Activated CD8-positive, alpha-beta T cell treated with anti-CD3 and anti-CD28 coated beads, Interleukin-2, amount 10 ng/mL, durations not matched to agents 7 days and 5 days (primary cell): ENCODE measurements at regions not wholly inside any gene's neighbourhood (a gene's known extent, or its start where the extent isn't known, plus 50 kb on each side); places are given as distances from the start of the nearest gene placed in this dataset.

Experiments used
- ATAC-seq: fragments of 150-1000 bp; cut with Tn5 transposase; one replicate; pipeline ENCODE4 v1.10.0; 2021; ENCODE audit warnings: moderate library complexity
- CTCF ChIA-PET: fragments of 350-600 bp; sonication (Branson Sonifier 250); formaldehyde crosslinking; loops from one replicate; lab custom pipeline; 2021; ENCODE audit warnings: antibody characterized with exemption; lab: Charles Lee
- POLR2A ChIA-PET: fragments of 350-600 bp; sonication (Branson Sonifier 250); formaldehyde crosslinking; loops from one replicate; lab custom pipeline; 2021; ENCODE audit warnings: antibody characterized with exemption; lab: Charles Lee
- DNase-seq: peaks from one replicate; pipeline ENCODE4 v3.0.0-alpha.2; 2020
- H3K27ac Mint-ChIP-seq: one replicate; pipeline ENCODE4 v1.8.0; 2021; ENCODE audit warnings: mild to moderate bottlenecking, mixed read lengths
- H3K27me3 Mint-ChIP-seq: one replicate; pipeline ENCODE4 v1.8.0; 2021; ENCODE audit warnings: low read depth, mixed read lengths
- H3K36me3 Mint-ChIP-seq: one replicate; pipeline ENCODE4 v1.8.0; 2021; ENCODE audit warnings: low read depth, mixed read lengths
- H3K4me1 Mint-ChIP-seq: one replicate; pipeline ENCODE4 v1.8.0; 2021; ENCODE audit warnings: low read depth, mixed read lengths
- H3K4me3 Mint-ChIP-seq: one replicate; pipeline ENCODE4 v1.8.0; 2021; ENCODE audit warnings: mild to moderate bottlenecking, mixed read lengths
- H3K9me3 Mint-ChIP-seq: one replicate; pipeline ENCODE4 v1.8.0; 2022; ENCODE audit warnings: mixed read lengths; ENCODE audit not compliant: insufficient read depth

GRCh38 chr13:84567848-84568247 lies 685.6 kb upstream of the SLITRK1 start:
- POLR2A ChIA-PET = no interaction called here
- no peaks in the 10 kb centered on the region for H3K4me1 Mint-ChIP-seq
- no peak for DNase-seq
- no peaks in the 10 kb centered on the region for H3K27me3 Mint-ChIP-seq
- no peaks in the 10 kb centered on the region for H3K9me3 Mint-ChIP-seq
- CTCF ChIA-PET = no interaction called here
- no peak overlapping the region for H3K4me3 Mint-ChIP-seq
- no peaks in the 10 kb centered on the region for H3K36me3 Mint-ChIP-seq
- no peak overlapping the region for H3K27ac Mint-ChIP-seq
- no peak for ATAC-seq

GRCh38 chr13:84566780-84567179 lies 684.5 kb upstream of the SLITRK1 start:
- no peaks in the 10 kb centered on the region for H3K27me3 Mint-ChIP-seq
- ATAC-seq = no peak
- POLR2A ChIA-PET = no interaction called here
- H3K4me3 Mint-ChIP-seq = no peak overlapping the region
- no peaks in the 10 kb centered on the region for H3K36me3 Mint-ChIP-seq
- CTCF ChIA-PET = no interaction called here
- no peaks in the 10 kb centered on the region for H3K4me1 Mint-ChIP-seq
- no peak overlapping the region for H3K27ac Mint-ChIP-seq
- no peaks in the 10 kb centered on the region for H3K9me3 Mint-ChIP-seq
- DNase-seq = no peak

GRCh38 chr13:84563611-84564010 lies 681.3 kb upstream of the SLITRK1 start:
- no peak for ATAC-seq
- Mint-ChIP-seq H3K36me3 (no peaks in the 10 kb centered on the region), H3K27ac (no peak overlapping the region), H3K9me3 (no peaks in the 10 kb centered on the region), H3K4me3 (no peak overlapping the region), H3K27me3 (no peaks in the 10 kb centered on the region), H3K4me1 (no peaks in the 10 kb centered on the region)
- POLR2A ChIA-PET = no interaction called here
- no peak for DNase-seq
- CTCF ChIA-PET = no interaction called here

GRCh38 chr13:84553227-84553626 lies 671.0 kb upstream of the SLITRK1 start:
- no peaks in the 10 kb centered on the region for H3K4me1 Mint-ChIP-seq
- no peaks in the 10 kb centered on the region for H3K9me3 Mint-ChIP-seq
- no peak overlapping the region for H3K4me3 Mint-ChIP-seq
- ChIA-PET CTCF (no interaction called here), POLR2A (no interaction called here)
- H3K27ac Mint-ChIP-seq = no peak overlapping the region
- DNase-seq = no peak
- H3K36me3 Mint-ChIP-seq = no peaks in the 10 kb centered on the region
- ATAC-seq = no peak
- H3K27me3 Mint-ChIP-seq = no peaks in the 10 kb centered on the region

GRCh38 chr13:84543962-84544361 lies 661.7 kb upstream of the SLITRK1 start:
- DNase-seq = no peak
- Mint-ChIP-seq H3K27ac (no peak overlapping the region), H3K36me3 (no peaks in the 10 kb centered on the region), H3K27me3 (no peaks in the 10 kb centered on the region), H3K9me3 (no peaks in the 10 kb centered on the region), H3K4me1 (no peaks in the 10 kb centered on the region), H3K4me3 (no peak overlapping the region)
- ATAC-seq = no peak
- ChIA-PET CTCF (no interaction called here), POLR2A (no interaction called here)

- H3K36me3 Mint-ChIP-seq = no peaks in the 10 kb centered on the region
- ChIA-PET POLR2A (no interaction called here), CTCF (no interaction called here)
- no peaks in the 10 kb centered on the region for H3K27me3 Mint-ChIP-seq
- DNase-seq (no peak), ATAC-seq (no peak)
- H3K4me1 Mint-ChIP-seq = no peaks in the 10 kb centered on the region
- H3K9me3 Mint-ChIP-seq = no peaks in the 10 kb centered on the region
- no peak overlapping the region for H3K4me3 Mint-ChIP-seq
- H3K27ac Mint-ChIP-seq = no peak overlapping the region
These were observed 660.1 kb upstream of the SLITRK1 start for GRCh38 chr13:84542348-84542747.

- ChIA-PET CTCF (no interaction called here), POLR2A (no interaction called here)
- ATAC-seq = no peak
- H3K9me3 Mint-ChIP-seq = no peaks in the 10 kb centered on the region
- no peaks in the 10 kb centered on the region for H3K4me1 Mint-ChIP-seq
- H3K27me3 Mint-ChIP-seq = no peaks in the 10 kb centered on the region
- no peak overlapping the region for H3K27ac Mint-ChIP-seq
- DNase-seq = no peak
- H3K36me3 Mint-ChIP-seq = no peaks in the 10 kb centered on the region
- H3K4me3 Mint-ChIP-seq = no peak overlapping the region
These were observed 654.6 kb upstream of the SLITRK1 start for GRCh38 chr13:84536906-84537305.

GRCh38 chr13:84528408-84529070 lies 646.3 kb upstream of the SLITRK1 start:
- CTCF ChIA-PET = no interaction called here
- DNase-seq = no peak
- no peaks in the 10 kb centered on the region for H3K4me1 Mint-ChIP-seq
- H3K4me3 Mint-ChIP-seq = no peak overlapping the region
- H3K27ac Mint-ChIP-seq = no peak overlapping the region
- ATAC-seq = no peak
- no peaks in the 10 kb centered on the region for H3K36me3 Mint-ChIP-seq
- POLR2A ChIA-PET = no interaction called here
- H3K9me3 Mint-ChIP-seq = no peaks in the 10 kb centered on the region
- H3K27me3 Mint-ChIP-seq = no peaks in the 10 kb centered on the region

GRCh38 chr13:84525865-84526264 lies 643.6 kb upstream of the SLITRK1 start:
- Mint-ChIP-seq H3K4me3 (no peak overlapping the region), H3K27ac (no peak overlapping the region), H3K36me3 (no peaks in the 10 kb centered on the region), H3K9me3 (no peaks in the 10 kb centered on the region), H3K4me1 (no peaks in the 10 kb centered on the region), H3K27me3 (no peaks in the 10 kb centered on the region)
- ChIA-PET POLR2A (no interaction called here), CTCF (no interaction called here)
- ATAC-seq (no peak), DNase-seq (no peak)

- no peaks in the 10 kb centered on the region for H3K4me1 Mint-ChIP-seq
These were observed 642.3 kb upstream of the SLITRK1 start for GRCh38 chr13:84524586-84524985.

GRCh38 chr13:84500016-84500415 lies 617.7 kb upstream of the SLITRK1 start:
- Mint-ChIP-seq H3K9me3 (no peaks in the 10 kb centered on the region), H3K36me3 (no peaks in the 10 kb centered on the region), H3K27me3 (no peaks in the 10 kb centered on the region), H3K4me1 (no peaks in the 10 kb centered on the region), H3K4me3 (no peak overlapping the region), H3K27ac (no peak overlapping the region)
- no peak for ATAC-seq
- no peak for DNase-seq
- ChIA-PET POLR2A (no interaction called here), CTCF (no interaction called here)

More at GRCh38 chr13:84524586-84524985, 642.3 kb upstream of the SLITRK1 start:
- H3K36me3 Mint-ChIP-seq = no peaks in the 10 kb centered on the region
- ATAC-seq (no peak), DNase-seq (no peak)
- no peaks in the 10 kb centered on the region for H3K27me3 Mint-ChIP-seq
- ChIA-PET POLR2A (no interaction called here), CTCF (no interaction called here)
- no peak overlapping the region for H3K4me3 Mint-ChIP-seq
- H3K9me3 Mint-ChIP-seq = no peaks in the 10 kb centered on the region
- no peak overlapping the region for H3K27ac Mint-ChIP-seq

GRCh38 chr13:84497613-84498012 lies 615.3 kb upstream of the SLITRK1 start:
- Mint-ChIP-seq H3K27ac (no peak overlapping the region), H3K9me3 (no peaks in the 10 kb centered on the region), H3K27me3 (no peaks in the 10 kb centered on the region), H3K36me3 (no peaks in the 10 kb centered on the region), H3K4me1 (no peaks in the 10 kb centered on the region), H3K4me3 (no peak overlapping the region)
- ChIA-PET POLR2A (no interaction called here), CTCF (no interaction called here)
- ATAC-seq = no peak
- no peak for DNase-seq

- no peaks in the 10 kb centered on the region for H3K36me3 Mint-ChIP-seq
- no peak for ATAC-seq
- CTCF ChIA-PET = no interaction called here
- no peaks in the 10 kb centered on the region for H3K4me1 Mint-ChIP-seq
- DNase-seq = no peak
- H3K27me3 Mint-ChIP-seq = no peaks in the 10 kb centered on the region
- H3K9me3 Mint-ChIP-seq = no peaks in the 10 kb centered on the region
- POLR2A ChIA-PET = no interaction called here
- no peak overlapping the region for H3K4me3 Mint-ChIP-seq
- no peak overlapping the region for H3K27ac Mint-ChIP-seq
These were observed 609.7 kb upstream of the SLITRK1 start for GRCh38 chr13:84491952-84492351.
